Loucy (cell line): ENCODE measurements at regions not wholly inside any gene's neighbourhood (a gene's known extent, or its start where the extent isn't known, plus 50 kb on each side); places are given as distances from the start of the nearest gene placed in this dataset.

Source experiments
- CTCF ChIP-seq: fragments of 200-600 bp; sonication (generic); conservative IDR thresholded peaks from 2 replicates; pipeline ENCODE4 v1.5.1; 2014; ENCODE audit warnings: mild to moderate bottlenecking, antibody characterized with exemption, low read length
- EZH2phosphoT487 ChIP-seq: fragments of 200-600 bp; IDR thresholded peaks from 2 replicates; pipeline ENCODE4 v1.6.1; 2018; ENCODE audit warnings: antibody characterized with exemption, mild to moderate bottlenecking, moderate library complexity, borderline replicate concordance

GRCh38 chr12:126782083-126782482 lies 1484.9 kb upstream of the TMEM132C start:
- TF ChIP-seq CTCF (no peak), EZH2phosphoT487 (no peak)
